A673 (cell line): ENCODE measurements at regions not wholly inside any gene's neighbourhood (a gene's known extent, or its start where the extent isn't known, plus 50 kb on each side); places are given as distances from the start of the nearest gene placed in this dataset.

Source experiments
- BruUV-seq: library from RNA; stranded (reverse); fragments of 400-500 nt; replicated peaks from 2 replicates; lab custom pipeline; 2021; lab: Mats Ljungman, UMichigan
- CTCF ChIA-PET: fragments of 300-600 bp; sonication (Branson Sonifier 250); formaldehyde crosslinking; loops from one replicate; lab custom pipeline; 2022; ENCODE audit warnings: antibody characterized with exemption; lab: Charles Lee
- POLR2A ChIA-PET: fragments of 300-600 bp; sonication (Branson Sonifier 250); formaldehyde crosslinking; loops from one replicate; lab custom pipeline; 2022; ENCODE audit warnings: antibody characterized with exemption; ENCODE audit not compliant: low non-redundant PET; lab: Charles Lee
- DNase-seq: peaks from one replicate; pipeline ENCODE4 v3.0.0-alpha.2; 2015; ENCODE audit warnings: low spot score
- H3K27ac ChIP-seq: fragments of 200-600 bp; sonication (generic); 2 replicates; pipeline ENCODE4 v1.5.1; 2016; ENCODE audit warnings: mixed run types, low read depth, mild to moderate bottlenecking, mixed read lengths, antibody characterized with exemption, low read length; ENCODE audit not compliant: poor library complexity, severe bottlenecking
- H3K27me3 ChIP-seq: fragments of 200-600 bp; sonication (generic); replicated peaks from 2 replicates; pipeline ENCODE4 v1.6.1; 2017; ENCODE audit warnings: mixed run types, low read depth, mild to moderate bottlenecking, mixed read lengths, antibody characterized with exemption, low read length; ENCODE audit not compliant: insufficient read depth, poor library complexity
- H3K36me3 ChIP-seq: fragments of 200-600 bp; sonication (generic); 2 replicates; pipeline ENCODE4 v1.6.1; 2016; ENCODE audit warnings: mixed run types, mild to moderate bottlenecking, mixed read lengths, antibody characterized with exemption, low read length; ENCODE audit not compliant: insufficient read depth, poor library complexity, severe bottlenecking
- H3K4me1 ChIP-seq: fragments of 200-600 bp; sonication (generic); 2 replicates; pipeline ENCODE4 v1.6.1; 2017; ENCODE audit warnings: mixed run types, mild to moderate bottlenecking, mixed read lengths, antibody characterized with exemption, low read length; ENCODE audit not compliant: insufficient read depth, poor library complexity, severe bottlenecking
- H3K4me3 ChIP-seq: fragments of 200-600 bp; sonication (generic); 2 replicates; pipeline ENCODE4 v1.5.1; 2016; ENCODE audit warnings: low read depth, mixed run types, mild to moderate bottlenecking, mixed read lengths, low read length; ENCODE audit not compliant: poor library complexity, severe bottlenecking
- H3K9me3 ChIP-seq: fragments of 200-600 bp; sonication (generic); 2 replicates; pipeline ENCODE4 v1.6.1; 2016; ENCODE audit warnings: mixed run types, low read depth, mild to moderate bottlenecking, mixed read lengths, antibody characterized with exemption, low read length; ENCODE audit not compliant: poor library complexity, severe bottlenecking
- CTCF ChIP-seq: fragments of 300-800, 200-600 bp; sonication (generic); conservative IDR thresholded peaks from 2 replicates; pipeline ENCODE4 v1.5.1; 2017; ENCODE audit warnings: low read depth, mild to moderate bottlenecking, antibody characterized with exemption, low read length, moderate library complexity, mixed read lengths
- EZH2 ChIP-seq: fragments of 200-600 bp; sonication (generic); IDR thresholded peaks from 2 replicates; pipeline ENCODE4 v1.6.1; 2017; ENCODE audit warnings: borderline replicate concordance, low read depth, mild to moderate bottlenecking, mixed read lengths, antibody characterized with exemption, low read length; ENCODE audit not compliant: poor library complexity, severe bottlenecking
- intact Hi-C: fragments of 100-400 bp; cut with micrococcal nuclease; formaldehyde crosslinking; loops from one replicate; pipeline ENCODE4 v1.10.0; 2022; ENCODE audit not compliant: unreplicated experiment

GRCh38 chr14:98249057-98249456 lies 1022.9 kb downstream of the BCL11B start:
- DNase-seq = no peak
- H3K9me3 ChIP-seq = no peaks in the 10 kb centered on the region
- CTCF ChIA-PET = no interaction called here
- H3K27me3 ChIP-seq = no peaks in the 10 kb centered on the region
- H3K27ac ChIP-seq = no peak overlapping the region
- H3K36me3 ChIP-seq = no peaks in the 10 kb centered on the region
- no TSS peak for BruUV-seq
- H3K4me1 ChIP-seq = no peaks in the 10 kb centered on the region
- POLR2A ChIA-PET = no interaction called here
- TF ChIP-seq CTCF = no peak
- TF ChIP-seq EZH2 = no peak
- intact Hi-C loops = no loop called here
- no peak overlapping the region for H3K4me3 ChIP-seq

- BruUV-seq = no TSS peak
- CTCF ChIA-PET = no interaction called here
These were observed 1022.5 kb downstream of the BCL11B start for GRCh38 chr14:98249476-98249875.

GRCh38 chr14:98252820-98253219 lies 1019.2 kb downstream of the BCL11B start:
- ChIA-PET POLR2A (no interaction called here), CTCF (no interaction called here)
- no peaks in the 10 kb centered on the region for H3K27me3 ChIP-seq
- no TSS peak for BruUV-seq
- no peaks in the 10 kb centered on the region for H3K9me3 ChIP-seq
- no peak for TF ChIP-seq CTCF
- TF ChIP-seq EZH2 = no peak
- intact Hi-C loops = no loop called here
- DNase-seq = no peak
- H3K27ac ChIP-seq = no peak overlapping the region
- H3K4me3 ChIP-seq = no peak overlapping the region
- H3K4me1 ChIP-seq = no peaks in the 10 kb centered on the region
- no peaks in the 10 kb centered on the region for H3K36me3 ChIP-seq

More at GRCh38 chr14:98249476-98249875, 1022.5 kb downstream of the BCL11B start:
- H3K27ac ChIP-seq = no peak overlapping the region
- H3K4me3 ChIP-seq = no peak overlapping the region
- no peaks in the 10 kb centered on the region for H3K36me3 ChIP-seq
- DNase-seq = no peak
- POLR2A ChIA-PET = no interaction called here
- H3K27me3 ChIP-seq = no peaks in the 10 kb centered on the region
- no peaks in the 10 kb centered on the region for H3K4me1 ChIP-seq
- no peaks in the 10 kb centered on the region for H3K9me3 ChIP-seq
- TF ChIP-seq CTCF = no peak
- no peak for TF ChIP-seq EZH2
- intact Hi-C loops = no loop called here
